GM23338 (cell line): ENCODE measurements at regions not wholly inside any gene's neighbourhood (a gene's known extent, or its start where the extent isn't known, plus 50 kb on each side); places are given as distances from the start of the nearest gene placed in this dataset.

Experiments
- CREB1 ChIP-seq: fragments of 250-450 bp; sonication (Bioruptor Pico); IDR thresholded peaks from 2 replicates; pipeline ENCODE4 v1.5.0; 2020; ENCODE audit warnings: low read depth, mild to moderate bottlenecking, moderate library complexity
- EZH2 ChIP-seq: fragments of 200-600 bp; sonication (generic); IDR thresholded peaks from one replicate; pipeline ENCODE4 v1.8.0; 2017; ENCODE audit warnings: antibody characterized with exemption, mild to moderate bottlenecking, low read depth; ENCODE audit not compliant: unreplicated experiment
- EZH2phosphoT487 ChIP-seq: fragments of 200-600 bp; sonication (generic); IDR thresholded peaks from one replicate; pipeline ENCODE4 v1.8.1; 2018; ENCODE audit warnings: antibody characterized with exemption; ENCODE audit not compliant: unreplicated experiment
- POLR2AphosphoS5 ChIP-seq: IDR thresholded peaks from 2 replicates; pipeline ENCODE4 v1.6.1; 2016; ENCODE audit warnings: antibody characterized with exemption, low read depth
- TF ChIP-seq, protein P1 (sequence below), 2 experiments: fragments of 200-600 bp in 1 of 2; sonication (generic) in 1 of 2; conservative IDR thresholded peaks; 2 replicates each; pipeline versions ENCODE4 v1.5.1 to v1.6.1; 2016 to 2017; ENCODE audit warnings: antibody characterized with exemption in 2 of 2, low read depth in 2 of 2, mild to moderate bottlenecking in 2 of 2, moderate library complexity in 1 of 2
- TF ChIP-seq, protein P2 (sequence below): IDR thresholded peaks from one replicate; pipeline ENCODE4 v1.6.1; 2018; ENCODE audit warnings: antibody characterized with exemption; ENCODE audit not compliant: unreplicated experiment

- TF ChIP-seq CREB1 (CRISPR knock-in tag), result no peak
- TF ChIP-seq, protein P1, sequence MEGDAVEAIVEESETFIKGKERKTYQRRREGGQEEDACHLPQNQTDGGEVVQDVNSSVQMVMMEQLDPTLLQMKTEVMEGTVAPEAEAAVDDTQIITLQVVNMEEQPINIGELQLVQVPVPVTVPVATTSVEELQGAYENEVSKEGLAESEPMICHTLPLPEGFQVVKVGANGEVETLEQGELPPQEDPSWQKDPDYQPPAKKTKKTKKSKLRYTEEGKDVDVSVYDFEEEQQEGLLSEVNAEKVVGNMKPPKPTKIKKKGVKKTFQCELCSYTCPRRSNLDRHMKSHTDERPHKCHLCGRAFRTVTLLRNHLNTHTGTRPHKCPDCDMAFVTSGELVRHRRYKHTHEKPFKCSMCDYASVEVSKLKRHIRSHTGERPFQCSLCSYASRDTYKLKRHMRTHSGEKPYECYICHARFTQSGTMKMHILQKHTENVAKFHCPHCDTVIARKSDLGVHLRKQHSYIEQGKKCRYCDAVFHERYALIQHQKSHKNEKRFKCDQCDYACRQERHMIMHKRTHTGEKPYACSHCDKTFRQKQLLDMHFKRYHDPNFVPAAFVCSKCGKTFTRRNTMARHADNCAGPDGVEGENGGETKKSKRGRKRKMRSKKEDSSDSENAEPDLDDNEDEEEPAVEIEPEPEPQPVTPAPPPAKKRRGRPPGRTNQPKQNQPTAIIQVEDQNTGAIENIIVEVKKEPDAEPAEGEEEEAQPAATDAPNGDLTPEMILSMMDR (conservative IDR thresholded peaks at IDR 0.05; ENCODE audit: low read depth in 2 of 2), result no peak
- TF ChIP-seq, protein P2, sequence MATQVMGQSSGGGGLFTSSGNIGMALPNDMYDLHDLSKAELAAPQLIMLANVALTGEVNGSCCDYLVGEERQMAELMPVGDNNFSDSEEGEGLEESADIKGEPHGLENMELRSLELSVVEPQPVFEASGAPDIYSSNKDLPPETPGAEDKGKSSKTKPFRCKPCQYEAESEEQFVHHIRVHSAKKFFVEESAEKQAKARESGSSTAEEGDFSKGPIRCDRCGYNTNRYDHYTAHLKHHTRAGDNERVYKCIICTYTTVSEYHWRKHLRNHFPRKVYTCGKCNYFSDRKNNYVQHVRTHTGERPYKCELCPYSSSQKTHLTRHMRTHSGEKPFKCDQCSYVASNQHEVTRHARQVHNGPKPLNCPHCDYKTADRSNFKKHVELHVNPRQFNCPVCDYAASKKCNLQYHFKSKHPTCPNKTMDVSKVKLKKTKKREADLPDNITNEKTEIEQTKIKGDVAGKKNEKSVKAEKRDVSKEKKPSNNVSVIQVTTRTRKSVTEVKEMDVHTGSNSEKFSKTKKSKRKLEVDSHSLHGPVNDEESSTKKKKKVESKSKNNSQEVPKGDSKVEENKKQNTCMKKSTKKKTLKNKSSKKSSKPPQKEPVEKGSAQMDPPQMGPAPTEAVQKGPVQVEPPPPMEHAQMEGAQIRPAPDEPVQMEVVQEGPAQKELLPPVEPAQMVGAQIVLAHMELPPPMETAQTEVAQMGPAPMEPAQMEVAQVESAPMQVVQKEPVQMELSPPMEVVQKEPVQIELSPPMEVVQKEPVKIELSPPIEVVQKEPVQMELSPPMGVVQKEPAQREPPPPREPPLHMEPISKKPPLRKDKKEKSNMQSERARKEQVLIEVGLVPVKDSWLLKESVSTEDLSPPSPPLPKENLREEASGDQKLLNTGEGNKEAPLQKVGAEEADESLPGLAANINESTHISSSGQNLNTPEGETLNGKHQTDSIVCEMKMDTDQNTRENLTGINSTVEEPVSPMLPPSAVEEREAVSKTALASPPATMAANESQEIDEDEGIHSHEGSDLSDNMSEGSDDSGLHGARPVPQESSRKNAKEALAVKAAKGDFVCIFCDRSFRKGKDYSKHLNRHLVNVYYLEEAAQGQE, result no peak
- TF ChIP-seq POLR2AphosphoS5, result no peak
- no peak for TF ChIP-seq EZH2
- TF ChIP-seq EZH2phosphoT487, result no peak
These were observed 136.5 kb upstream of the CDH20 start for GRCh38 chr18:61196750-61197149.
